ENCODE measurements at regions not wholly inside any gene's neighbourhood (a gene's known extent, or its start where the extent isn't known, plus 50 kb on each side); places are given as distances from the start of the nearest gene placed in this dataset.

- DNase-seq (no peak), ATAC-seq (no peak)
- no peaks in the 10 kb centered on the region for H3K9me3 Mint-ChIP-seq (ENCODE audit: insufficient read depth)
- no peaks in the 10 kb centered on the region for H3K36me3 Mint-ChIP-seq (ENCODE audit: low read depth)
- CTCF ChIA-PET, result no interaction called here
- H3K27me3 Mint-ChIP-seq (ENCODE audit: low read depth), result no peaks in the 10 kb centered on the region
- H3K4me3 Mint-ChIP-seq, result no peak overlapping the region
- no peak overlapping the region for H3K27ac Mint-ChIP-seq
- POLR2A ChIA-PET, result no interaction called here
- H3K4me1 Mint-ChIP-seq (ENCODE audit: low read depth), result no peaks in the 10 kb centered on the region
Measured at GRCh38 chr7:41312235-41312634, 390.7 kb downstream of the INHBA start.

GRCh38 chr7:41311301-41311700, 391.6 kb downstream of the INHBA start:
- Mint-ChIP-seq H3K27me3 (ENCODE audit: low read depth) (no peaks in the 10 kb centered on the region), H3K27ac (no peak overlapping the region), H3K36me3 (ENCODE audit: low read depth) (no peaks in the 10 kb centered on the region), H3K9me3 (ENCODE audit: insufficient read depth) (no peaks in the 10 kb centered on the region), H3K4me1 (ENCODE audit: low read depth) (no peaks in the 10 kb centered on the region), H3K4me3 (no peak overlapping the region)
- ChIA-PET POLR2A (no interaction called here), CTCF (no interaction called here)
- DNase-seq (no peak), ATAC-seq (no peak)

DNA sequence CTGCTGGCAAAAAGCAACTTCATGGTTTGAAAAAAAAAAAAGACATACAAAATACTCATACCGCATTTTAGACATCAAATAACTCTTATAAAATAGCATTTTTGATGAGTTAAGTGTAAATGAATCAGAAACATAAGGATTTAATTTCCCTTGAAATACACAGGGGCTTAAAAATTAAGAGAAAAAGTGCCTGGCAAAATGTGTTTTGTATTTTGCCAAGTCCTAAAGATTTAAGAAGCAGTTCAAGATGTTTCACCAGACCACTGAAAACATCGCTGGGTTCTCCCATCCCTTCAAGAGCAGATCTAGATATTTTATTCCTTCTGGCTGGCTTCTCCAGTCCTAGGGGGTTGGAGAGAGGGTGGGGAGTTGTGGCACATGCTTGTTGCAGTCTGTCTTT, 396.4 kb downstream of the INHBA start:
- H3K36me3 Mint-ChIP-seq (ENCODE audit: low read depth), result no peaks in the 10 kb centered on the region
- CTCF ChIA-PET, result no interaction called here
- POLR2A ChIA-PET, result no interaction called here
- peaks cover 7% of the 10 kb centered on the region for H3K9me3 Mint-ChIP-seq (ENCODE audit: insufficient read depth)
- H3K27me3 Mint-ChIP-seq (ENCODE audit: low read depth), result no peaks in the 10 kb centered on the region
- no peak overlapping the region for H3K4me3 Mint-ChIP-seq
- H3K4me1 Mint-ChIP-seq (ENCODE audit: low read depth), result no peaks in the 10 kb centered on the region
- no peak for DNase-seq
- ATAC-seq, result no peak
- H3K27ac Mint-ChIP-seq, result no peak overlapping the region

- no peaks in the 10 kb centered on the region for H3K4me1 Mint-ChIP-seq (ENCODE audit: low read depth)
- no peaks in the 10 kb centered on the region for H3K27me3 Mint-ChIP-seq (ENCODE audit: low read depth)
- POLR2A ChIA-PET, result no interaction called here
- H3K36me3 Mint-ChIP-seq (ENCODE audit: low read depth), result no peaks in the 10 kb centered on the region
- H3K4me3 Mint-ChIP-seq, result no peak overlapping the region
- no peak overlapping the region for H3K27ac Mint-ChIP-seq
- ATAC-seq (no peak), DNase-seq (no peak)
- H3K9me3 Mint-ChIP-seq (ENCODE audit: insufficient read depth), result peaks cover 7% of the 10 kb centered on the region
- CTCF ChIA-PET, result no interaction called here
Measured at GRCh38 chr7:41305001-41305400, 397.9 kb downstream of the INHBA start.

DNA sequence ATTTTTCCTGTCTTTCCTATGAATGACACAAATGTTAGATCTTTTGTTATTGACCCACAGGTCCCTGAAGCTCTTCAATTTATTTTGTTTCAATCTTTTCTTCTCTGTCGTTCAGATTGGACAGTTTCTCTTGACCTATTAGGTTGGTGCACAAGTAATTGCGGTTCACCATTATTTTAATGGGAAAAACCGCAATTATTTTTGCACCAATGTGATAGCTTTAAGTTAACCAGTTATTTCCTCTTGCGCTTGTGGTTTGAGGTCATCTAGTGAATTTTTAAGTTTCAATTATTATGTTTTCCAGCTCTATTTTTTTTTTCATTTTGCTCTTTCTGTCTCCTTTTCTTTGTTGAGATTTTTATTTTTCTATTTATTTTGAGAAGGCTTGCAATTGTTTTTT, 399.2 kb downstream of the INHBA start:
- no peaks in the 10 kb centered on the region for H3K27me3 Mint-ChIP-seq (ENCODE audit: low read depth)
- CTCF ChIA-PET, result no interaction called here
- no peaks in the 10 kb centered on the region for H3K4me1 Mint-ChIP-seq (ENCODE audit: low read depth)
- DNase-seq, result no peak
- no peak overlapping the region for H3K4me3 Mint-ChIP-seq
- no peaks in the 10 kb centered on the region for H3K36me3 Mint-ChIP-seq (ENCODE audit: low read depth)
- no peak for ATAC-seq
- POLR2A ChIA-PET, result no interaction called here
- H3K9me3 Mint-ChIP-seq (ENCODE audit: insufficient read depth), result peaks cover 7% of the 10 kb centered on the region
- no peak overlapping the region for H3K27ac Mint-ChIP-seq

GRCh38 chr7:41298409-41298808, 404.5 kb downstream of the INHBA start:
- ChIA-PET CTCF (no interaction called here), POLR2A (no interaction called here)
- DNase-seq, result no peak
- H3K4me1 Mint-ChIP-seq (ENCODE audit: low read depth), result no peaks in the 10 kb centered on the region
- no peak overlapping the region for H3K4me3 Mint-ChIP-seq
- H3K36me3 Mint-ChIP-seq (ENCODE audit: low read depth), result no peaks in the 10 kb centered on the region
- no peak for ATAC-seq
- H3K27me3 Mint-ChIP-seq (ENCODE audit: low read depth), result no peaks in the 10 kb centered on the region
- H3K9me3 Mint-ChIP-seq (ENCODE audit: insufficient read depth), result peaks cover 3% of the 10 kb centered on the region
- H3K27ac Mint-ChIP-seq, result no peak overlapping the region

DNA sequence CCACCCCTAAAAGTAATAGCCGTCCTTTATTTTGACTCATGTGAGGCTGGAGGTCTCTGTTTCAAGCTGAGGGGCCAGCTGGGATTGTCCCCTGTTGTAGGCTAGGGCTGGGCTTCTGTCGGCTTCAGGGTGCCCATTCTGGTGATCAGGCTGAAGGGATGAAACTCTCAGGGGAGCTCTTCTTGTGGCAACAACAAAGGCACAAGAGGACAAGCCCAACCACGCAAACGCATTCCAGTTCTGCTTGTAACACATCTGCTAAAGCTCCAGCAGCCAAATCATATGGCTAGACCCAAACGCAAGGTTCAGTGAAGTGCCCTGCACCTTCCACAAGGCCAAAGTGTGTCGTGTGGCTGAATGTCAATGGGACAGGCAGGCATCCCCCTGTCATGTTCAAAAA, 405.7 kb downstream of the INHBA start:
- ChIA-PET POLR2A (no interaction called here), CTCF (no interaction called here)
- Mint-ChIP-seq H3K4me1 (ENCODE audit: low read depth) (no peaks in the 10 kb centered on the region), H3K36me3 (ENCODE audit: low read depth) (no peaks in the 10 kb centered on the region), H3K9me3 (ENCODE audit: insufficient read depth) (no peaks in the 10 kb centered on the region), H3K4me3 (no peak overlapping the region), H3K27me3 (ENCODE audit: low read depth) (no peaks in the 10 kb centered on the region), H3K27ac (no peak overlapping the region)
- ATAC-seq, result no peak
- no peak for DNase-seq

- ChIA-PET CTCF (no interaction called here), POLR2A (no interaction called here)
- no peaks in the 10 kb centered on the region for H3K27me3 Mint-ChIP-seq (ENCODE audit: low read depth)
- ATAC-seq (no peak), DNase-seq (no peak)
- no peaks in the 10 kb centered on the region for H3K9me3 Mint-ChIP-seq (ENCODE audit: insufficient read depth)
- no peak overlapping the region for H3K27ac Mint-ChIP-seq
- H3K4me1 Mint-ChIP-seq (ENCODE audit: low read depth), result no peaks in the 10 kb centered on the region
- no peak overlapping the region for H3K4me3 Mint-ChIP-seq
- no peaks in the 10 kb centered on the region for H3K36me3 Mint-ChIP-seq (ENCODE audit: low read depth)
Measured at GRCh38 chr7:41295455-41295815, 407.5 kb downstream of the INHBA start.

- DNase-seq (no peak), ATAC-seq (no peak)
- ChIA-PET POLR2A (no interaction called here), CTCF (no interaction called here)
- H3K9me3 Mint-ChIP-seq (ENCODE audit: insufficient read depth), result no peaks in the 10 kb centered on the region
- no peaks in the 10 kb centered on the region for H3K36me3 Mint-ChIP-seq (ENCODE audit: low read depth)
- H3K27ac Mint-ChIP-seq, result no peak overlapping the region
- no peaks in the 10 kb centered on the region for H3K27me3 Mint-ChIP-seq (ENCODE audit: low read depth)
- no peaks in the 10 kb centered on the region for H3K4me1 Mint-ChIP-seq (ENCODE audit: low read depth)
- H3K4me3 Mint-ChIP-seq, result no peak overlapping the region
Measured at GRCh38 chr7:41294556-41295454, 408.1 kb downstream of the INHBA start.

- ChIA-PET CTCF (no interaction called here), POLR2A (no interaction called here)
- DNase-seq (no peak), ATAC-seq (no peak)
- Mint-ChIP-seq H3K4me3 (no peak overlapping the region), H3K4me1 (ENCODE audit: low read depth) (no peaks in the 10 kb centered on the region), H3K27ac (no peak overlapping the region), H3K9me3 (ENCODE audit: insufficient read depth) (no peaks in the 10 kb centered on the region), H3K36me3 (ENCODE audit: low read depth) (no peaks in the 10 kb centered on the region), H3K27me3 (ENCODE audit: low read depth) (no peaks in the 10 kb centered on the region)
Measured at GRCh38 chr7:41292487-41292886, 410.4 kb downstream of the INHBA start.

GRCh38 chr7:41287559-41288335, 415.1 kb downstream of the INHBA start:
- DNase-seq, result no peak
- Mint-ChIP-seq H3K36me3 (ENCODE audit: low read depth) (no peaks in the 10 kb centered on the region), H3K27me3 (ENCODE audit: low read depth) (no peaks in the 10 kb centered on the region), H3K9me3 (ENCODE audit: insufficient read depth) (no peaks in the 10 kb centered on the region), H3K27ac (no peak overlapping the region), H3K4me3 (no peak overlapping the region), H3K4me1 (ENCODE audit: low read depth) (no peaks in the 10 kb centered on the region)
- ChIA-PET CTCF (no interaction called here), POLR2A (no interaction called here)
- ATAC-seq, result no peak

- Mint-ChIP-seq H3K4me1 (ENCODE audit: low read depth) (no peaks in the 10 kb centered on the region), H3K9me3 (ENCODE audit: insufficient read depth) (no peaks in the 10 kb centered on the region), H3K4me3 (no peak overlapping the region), H3K27ac (no peak overlapping the region), H3K36me3 (ENCODE audit: low read depth) (no peaks in the 10 kb centered on the region), H3K27me3 (ENCODE audit: low read depth) (no peaks in the 10 kb centered on the region)
- ChIA-PET CTCF (no interaction called here), POLR2A (no interaction called here)
- DNase-seq, result no peak
- ATAC-seq, result no peak
Measured at GRCh38 chr7:41280491-41280890, 422.4 kb downstream of the INHBA start.

DNA sequence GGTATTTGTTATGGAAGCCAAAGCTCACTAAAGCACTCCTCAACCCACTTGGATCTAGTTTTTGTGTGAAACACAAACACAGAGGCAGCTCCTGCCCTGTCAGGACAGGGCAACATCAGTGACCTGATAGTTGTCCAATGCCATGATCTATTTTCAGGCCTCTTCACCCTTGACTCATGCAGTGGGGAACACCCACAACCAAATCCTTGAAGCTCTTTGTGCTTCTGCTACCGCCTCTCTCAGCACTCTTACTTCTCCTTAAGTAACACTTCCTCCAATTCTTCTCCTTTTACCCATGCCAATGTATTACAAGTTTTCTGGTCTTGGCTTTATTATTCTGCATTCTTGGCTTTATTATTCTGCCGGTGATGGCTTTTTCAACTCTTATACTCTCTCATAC, 425.3 kb downstream of the INHBA start:
- H3K4me3 Mint-ChIP-seq, result no peak overlapping the region
- H3K36me3 Mint-ChIP-seq (ENCODE audit: low read depth), result no peaks in the 10 kb centered on the region
- H3K27me3 Mint-ChIP-seq (ENCODE audit: low read depth), result no peaks in the 10 kb centered on the region
- ATAC-seq, result no peak
- H3K9me3 Mint-ChIP-seq (ENCODE audit: insufficient read depth), result no peaks in the 10 kb centered on the region
- DNase-seq, result no peak
- POLR2A ChIA-PET, result no interaction called here
- CTCF ChIA-PET, result no interaction called here
- no peak overlapping the region for H3K27ac Mint-ChIP-seq
- H3K4me1 Mint-ChIP-seq (ENCODE audit: low read depth), result no peaks in the 10 kb centered on the region
